ENCODE measurements at regions not wholly inside any gene's neighbourhood (a gene's known extent, or its start where the extent isn't known, plus 50 kb on each side); places are given as distances from the start of the nearest gene placed in this dataset.

DNA sequence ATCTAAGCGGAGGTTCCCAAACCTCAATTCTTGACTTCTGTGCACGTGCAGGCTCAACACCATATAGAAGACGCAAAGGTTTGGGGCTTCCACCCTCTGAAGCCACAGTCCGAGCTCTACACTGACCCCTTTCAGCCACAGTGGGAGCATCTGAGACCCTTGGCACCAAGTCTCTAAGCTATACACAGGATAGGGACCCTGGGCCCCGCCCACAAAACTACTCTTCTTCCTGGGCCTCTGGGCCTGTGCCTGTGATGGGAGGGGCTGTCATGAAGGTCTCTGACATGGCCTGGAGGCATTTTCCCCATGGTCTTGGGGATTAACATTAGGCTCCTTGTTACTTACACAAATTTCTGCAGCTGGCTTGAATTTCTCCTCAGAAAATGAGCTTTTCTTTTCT, 1374.1 kb upstream of the NXPH2 start:
- TF ChIP-seq, protein P1, sequence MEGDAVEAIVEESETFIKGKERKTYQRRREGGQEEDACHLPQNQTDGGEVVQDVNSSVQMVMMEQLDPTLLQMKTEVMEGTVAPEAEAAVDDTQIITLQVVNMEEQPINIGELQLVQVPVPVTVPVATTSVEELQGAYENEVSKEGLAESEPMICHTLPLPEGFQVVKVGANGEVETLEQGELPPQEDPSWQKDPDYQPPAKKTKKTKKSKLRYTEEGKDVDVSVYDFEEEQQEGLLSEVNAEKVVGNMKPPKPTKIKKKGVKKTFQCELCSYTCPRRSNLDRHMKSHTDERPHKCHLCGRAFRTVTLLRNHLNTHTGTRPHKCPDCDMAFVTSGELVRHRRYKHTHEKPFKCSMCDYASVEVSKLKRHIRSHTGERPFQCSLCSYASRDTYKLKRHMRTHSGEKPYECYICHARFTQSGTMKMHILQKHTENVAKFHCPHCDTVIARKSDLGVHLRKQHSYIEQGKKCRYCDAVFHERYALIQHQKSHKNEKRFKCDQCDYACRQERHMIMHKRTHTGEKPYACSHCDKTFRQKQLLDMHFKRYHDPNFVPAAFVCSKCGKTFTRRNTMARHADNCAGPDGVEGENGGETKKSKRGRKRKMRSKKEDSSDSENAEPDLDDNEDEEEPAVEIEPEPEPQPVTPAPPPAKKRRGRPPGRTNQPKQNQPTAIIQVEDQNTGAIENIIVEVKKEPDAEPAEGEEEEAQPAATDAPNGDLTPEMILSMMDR (IDR thresholded peaks at IDR 0.05) = no peak
- TF ChIP-seq POLR2AphosphoS5 (IDR thresholded peaks at IDR 0.05) (no peak), POLR2A (IDR thresholded peaks at IDR 0.05) (no peak), EP300 (IDR thresholded peaks at IDR 0.05) (no peak)
